HG02870 (cell line): ENCODE measurements at regions not wholly inside any gene's neighbourhood (a gene's known extent, or its start where the extent isn't known, plus 50 kb on each side); places are given as distances from the start of the nearest gene placed in this dataset.
"Not testable (repeated sequence)": the region's sequence is repeated elsewhere in the genome, so short reads cannot be mapped to it uniquely, and the experiment has no call there.

Experiments
- ATAC-seq: cut with Tn5 transposase; IDR thresholded peaks from one replicate; pipeline ENCODE4 v1.9.1; 2021; ENCODE audit warnings: mild to moderate bottlenecking, moderate library complexity; ENCODE audit not compliant: unreplicated experiment

GRCh38 chr12:40431169-40431568 is 206.4 kb downstream of the LRRK2 start:
- ATAC-seq, result no peak

- ATAC-seq, result no peak
Observed at GRCh38 chr12:40435251-40435650, 210.5 kb downstream of the LRRK2 start.

GRCh38 chr12:40435951-40436350 is 211.2 kb downstream of the LRRK2 start:
- no peak for ATAC-seq

- no peak for ATAC-seq
Observed at GRCh38 chr12:40436564-40436963, 211.8 kb downstream of the LRRK2 start.

- no peak for ATAC-seq
Observed at GRCh38 chr12:40439771-40440492, 215.1 kb downstream of the LRRK2 start.

GRCh38 chr12:40444174-40444573 is 219.4 kb downstream of the LRRK2 start:
- no peak for ATAC-seq

- ATAC-seq, result peak; percentile 75
Observed at GRCh38 chr12:40446385-40446784, 221.6 kb downstream of the LRRK2 start.

GRCh38 chr12:40448523-40448922 is 223.7 kb downstream of the LRRK2 start:
- ATAC-seq, result not testable (repeated sequence)

GRCh38 chr12:40451661-40452060 is 226.9 kb downstream of the LRRK2 start:
- no peak for ATAC-seq

- ATAC-seq, result no peak
Observed at GRCh38 chr12:40464121-40464520, 228.1 kb upstream of the CNTN1 start.

GRCh38 chr12:40469736-40470135 is 222.5 kb upstream of the CNTN1 start:
- ATAC-seq, result no peak

- ATAC-seq, result no peak
Observed at GRCh38 chr12:40473962-40474361, 218.3 kb upstream of the CNTN1 start.

- no peak for ATAC-seq
Observed at GRCh38 chr12:40474630-40475029, 217.6 kb upstream of the CNTN1 start.

- ATAC-seq, result no peak
Observed at GRCh38 chr12:40499856-40500255, 192.4 kb upstream of the CNTN1 start.

GRCh38 chr12:40502322-40502721 is 189.9 kb upstream of the CNTN1 start:
- ATAC-seq, result no peak

GRCh38 chr12:40505327-40505726 is 186.9 kb upstream of the CNTN1 start:
- no peak for ATAC-seq

- no peak for ATAC-seq
Observed at GRCh38 chr12:40508421-40508820, 183.8 kb upstream of the CNTN1 start.

GRCh38 chr12:40511341-40511740 is 180.9 kb upstream of the CNTN1 start:
- peak; percentile 32 for ATAC-seq

- ATAC-seq, result peak; percentile 83
Observed at GRCh38 chr12:40515041-40515816, 177.0 kb upstream of the CNTN1 start.

- no peak for ATAC-seq
Observed at GRCh38 chr12:40522837-40523236, 169.4 kb upstream of the CNTN1 start.

GRCh38 chr12:40525054-40525453 is 167.2 kb upstream of the CNTN1 start:
- ATAC-seq, result peak; percentile 69

GRCh38 chr12:40534828-40535227 is 157.4 kb upstream of the CNTN1 start:
- ATAC-seq, result no peak
